ENCODE measurements at regions not wholly inside any gene's neighbourhood (a gene's known extent, or its start where the extent isn't known, plus 50 kb on each side); places are given as distances from the start of the nearest gene placed in this dataset.
"Not testable (repeated sequence)": the region's sequence is repeated elsewhere in the genome, so short reads cannot be mapped to it uniquely, and the experiment has no call there.

- peak in 1 of 3 experiments; percentile 3 for TF ChIP-seq CTCF (optimal IDR thresholded peaks at IDR 0.05 in 1 of 3, IDR thresholded peaks at IDR 0.05 in 1 of 3, conservative IDR thresholded peaks at IDR 0.05 in 1 of 3; ENCODE audit: extremely low read depth in 1 of 3, insufficient read depth in 2 of 3, low read length in 3 of 3)
- not testable (repeated sequence) for TF ChIP-seq EZH2 (IDR thresholded peaks at IDR 0.05; ENCODE audit: low read length)
Observed at GRCh38 chr9:41798684-41799083, 330.5 kb downstream of the CNTNAP3B start.
